ENCODE measurements at regions not wholly inside any gene's neighbourhood (a gene's known extent, or its start where the extent isn't known, plus 50 kb on each side); places are given as distances from the start of the nearest gene placed in this dataset.
"Not testable (repeated sequence)": the region's sequence is repeated elsewhere in the genome, so short reads cannot be mapped to it uniquely, and the experiment has no call there.

GRCh38 chr1:207201534-207201933 lies 97.5 kb downstream of the C4BPA start:
- not testable (repeated sequence) for TF ChIP-seq CTCF, POLR2AphosphoS5 (IDR thresholded peaks at IDR 0.05)
